ENCODE measurements at regions not wholly inside any gene's neighbourhood (a gene's known extent, or its start where the extent isn't known, plus 50 kb on each side); places are given as distances from the start of the nearest gene placed in this dataset.
A peak's percentile ranks its signal among the peaks of the same experiment; 100 is the strongest.

GRCh38 chr1:189438808-189439207 is 1038.9 kb downstream of the BRINP3 start:
- no peak for DNase-seq
- Histone ChIP-seq H3K36me3 (no peaks in the 10 kb centered on the region), H3K27me3 (no peaks in the 10 kb centered on the region), H3K9me3 (no peaks in the 10 kb centered on the region), H3K4me3 (no peak overlapping the region)

- no peak for DNase-seq
- H3K4me3 ChIP-seq, result no peak overlapping the region
Measured at GRCh38 chr1:189463166-189463565, 1014.5 kb downstream of the BRINP3 start.

GRCh38 chr1:189496768-189497167 is 980.9 kb downstream of the BRINP3 start:
- no peaks in the 10 kb centered on the region for H3K9me3 ChIP-seq
- no peak for DNase-seq

More at GRCh38 chr1:189463166-189463565, 1014.5 kb downstream of the BRINP3 start:
- Histone ChIP-seq H3K27me3 (no peaks in the 10 kb centered on the region), H3K36me3 (no peaks in the 10 kb centered on the region), H3K9me3 (no peaks in the 10 kb centered on the region)

GRCh38 chr1:189499736-189500135 is 977.9 kb downstream of the BRINP3 start:
- Histone ChIP-seq H3K36me3 (no peaks in the 10 kb centered on the region), H3K9me3 (no peaks in the 10 kb centered on the region), H3K4me3 (no peak overlapping the region), H3K27me3 (no peaks in the 10 kb centered on the region)
- DNase-seq, result peak; percentile 44

More at GRCh38 chr1:189496768-189497167, 980.9 kb downstream of the BRINP3 start:
- Histone ChIP-seq H3K4me3 (no peak overlapping the region), H3K27me3 (no peaks in the 10 kb centered on the region), H3K36me3 (no peaks in the 10 kb centered on the region)

GRCh38 chr1:189500778-189501177 is 976.9 kb downstream of the BRINP3 start:
- Histone ChIP-seq H3K4me3 (no peak overlapping the region), H3K27me3 (no peaks in the 10 kb centered on the region), H3K9me3 (no peaks in the 10 kb centered on the region), H3K36me3 (no peaks in the 10 kb centered on the region)
- no peak for DNase-seq

- no peak overlapping the region for H3K4me3 ChIP-seq
- H3K27me3 ChIP-seq, result no peaks in the 10 kb centered on the region
- H3K9me3 ChIP-seq, result no peaks in the 10 kb centered on the region
- no peaks in the 10 kb centered on the region for H3K36me3 ChIP-seq
- DNase-seq, result no peak
Measured at GRCh38 chr1:189510827-189511226, 966.8 kb downstream of the BRINP3 start.

- no peak for DNase-seq
- H3K9me3 ChIP-seq, result no peaks in the 10 kb centered on the region
- no peaks in the 10 kb centered on the region for H3K36me3 ChIP-seq
Measured at GRCh38 chr1:189513091-189513490, 964.6 kb downstream of the BRINP3 start.

GRCh38 chr1:189522441-189522840 is 955.2 kb downstream of the BRINP3 start:
- H3K9me3 ChIP-seq, result no peaks in the 10 kb centered on the region; the same call in 1 of the 2 replicates
- no peaks in the 10 kb centered on the region for H3K36me3 ChIP-seq
- no peak for DNase-seq
- no peaks in the 10 kb centered on the region for H3K27me3 ChIP-seq
- H3K4me3 ChIP-seq, result no peak overlapping the region

More at GRCh38 chr1:189513091-189513490, 964.6 kb downstream of the BRINP3 start:
- H3K4me3 ChIP-seq, result no peak overlapping the region
- no peaks in the 10 kb centered on the region for H3K27me3 ChIP-seq

- Histone ChIP-seq H3K9me3 (no peaks in the 10 kb centered on the region), H3K27me3 (no peaks in the 10 kb centered on the region), H3K36me3 (no peaks in the 10 kb centered on the region), H3K4me3 (no peak overlapping the region)
- DNase-seq, result no peak
Measured at GRCh38 chr1:189524501-189524900, 953.2 kb downstream of the BRINP3 start.

- no peaks in the 10 kb centered on the region for H3K27me3 ChIP-seq
- no peaks in the 10 kb centered on the region for H3K36me3 ChIP-seq
- no peak for DNase-seq
- H3K9me3 ChIP-seq, result no peaks in the 10 kb centered on the region
- H3K4me3 ChIP-seq, result no peak overlapping the region
Measured at GRCh38 chr1:189530162-189530561, 947.5 kb downstream of the BRINP3 start.

GRCh38 chr1:189538271-189538670 is 939.4 kb downstream of the BRINP3 start:
- Histone ChIP-seq H3K4me3 (no peak overlapping the region), H3K9me3 (0 out of 2 replicates have a peak, but pooled peaks cover 2% of the 10 kb centered on the region)
- DNase-seq, result peak; percentile 3

GRCh38 chr1:189550498-189550897 is 927.2 kb downstream of the BRINP3 start:
- Histone ChIP-seq H3K27me3 (no peaks in the 10 kb centered on the region), H3K36me3 (no peaks in the 10 kb centered on the region), H3K4me3 (no peak overlapping the region), H3K9me3 (no peaks in the 10 kb centered on the region)
- DNase-seq, result no peak

More at GRCh38 chr1:189538271-189538670, 939.4 kb downstream of the BRINP3 start:
- Histone ChIP-seq H3K36me3 (no peaks in the 10 kb centered on the region), H3K27me3 (no peaks in the 10 kb centered on the region)

- Histone ChIP-seq H3K4me3 (no peak overlapping the region), H3K36me3 (no peaks in the 10 kb centered on the region), H3K27me3 (no peaks in the 10 kb centered on the region), H3K9me3 (no peaks in the 10 kb centered on the region)
- DNase-seq, result no peak
Measured at GRCh38 chr1:189563784-189564183, 913.9 kb downstream of the BRINP3 start.

GRCh38 chr1:189567890-189568289 is 909.8 kb downstream of the BRINP3 start:
- Histone ChIP-seq H3K36me3 (no peaks in the 10 kb centered on the region), H3K9me3 (no peaks in the 10 kb centered on the region), H3K27me3 (no peaks in the 10 kb centered on the region), H3K4me3 (no peak overlapping the region)
- DNase-seq, result no peak

GRCh38 chr1:189596197-189596596 is 881.5 kb downstream of the BRINP3 start:
- H3K27me3 ChIP-seq, result no peaks in the 10 kb centered on the region
- no peak for DNase-seq
- H3K9me3 ChIP-seq, result peaks cover 2% of the 10 kb centered on the region; the same call in 1 of the 2 replicates
- no peaks in the 10 kb centered on the region for H3K36me3 ChIP-seq
- H3K4me3 ChIP-seq, result no peak overlapping the region

GRCh38 chr1:189597083-189597482 is 880.6 kb downstream of the BRINP3 start:
- Histone ChIP-seq H3K27me3 (no peaks in the 10 kb centered on the region), H3K4me3 (no peak overlapping the region), H3K36me3 (no peaks in the 10 kb centered on the region), H3K9me3 (peaks cover 2% of the 10 kb centered on the region; the same call in 1 of the 2 replicates)
- peak; percentile 34 for DNase-seq

- Histone ChIP-seq H3K4me3 (no peak overlapping the region), H3K27me3 (no peaks in the 10 kb centered on the region), H3K9me3 (peaks cover 2% of the 10 kb centered on the region; the same call in 1 of the 2 replicates), H3K36me3 (no peaks in the 10 kb centered on the region)
- no peak for DNase-seq
Measured at GRCh38 chr1:189605226-189605625, 872.4 kb downstream of the BRINP3 start.

GRCh38 chr1:189606047-189606446 is 871.6 kb downstream of the BRINP3 start:
- peaks cover 2% of the 10 kb centered on the region; the same call in 1 of the 2 replicates for H3K9me3 ChIP-seq
- H3K4me3 ChIP-seq, result no peak overlapping the region
- no peak for DNase-seq
- no peaks in the 10 kb centered on the region for H3K27me3 ChIP-seq
- no peaks in the 10 kb centered on the region for H3K36me3 ChIP-seq

All from MG63 (cell line).